GM21381 (cell line): ENCODE measurements at regions not wholly inside any gene's neighbourhood (a gene's known extent, or its start where the extent isn't known, plus 50 kb on each side); places are given as distances from the start of the nearest gene placed in this dataset.

Experiments
- ATAC-seq: cut with Tn5 transposase; IDR thresholded peaks from one replicate; pipeline ENCODE4 v1.9.1; 2021; ENCODE audit warnings: mild to moderate bottlenecking, moderate library complexity; ENCODE audit not compliant: unreplicated experiment

- no peak for ATAC-seq
Measured at GRCh38 chr13:75135325-75135825, 346.6 kb downstream of the TBC1D4 start.

GRCh38 chr13:75132701-75133695, 349.0 kb downstream of the TBC1D4 start:
- ATAC-seq, result no peak

- ATAC-seq, result no peak
Measured at GRCh38 chr13:75129331-75129730, 352.6 kb downstream of the TBC1D4 start.

GRCh38 chr13:75124415-75124814, 357.6 kb downstream of the TBC1D4 start:
- ATAC-seq, result no peak

GRCh38 chr13:75123428-75123827, 358.5 kb downstream of the TBC1D4 start:
- no peak for ATAC-seq

GRCh38 chr13:75120085-75120484, 361.9 kb downstream of the TBC1D4 start:
- no peak for ATAC-seq

GRCh38 chr13:75115171-75115570, 366.8 kb downstream of the TBC1D4 start:
- ATAC-seq, result no peak

GRCh38 chr13:75103976-75104375, 378.0 kb downstream of the TBC1D4 start:
- ATAC-seq, result no peak

- no peak for ATAC-seq
Measured at GRCh38 chr13:75102001-75102716, 379.8 kb downstream of the TBC1D4 start.

- ATAC-seq, result no peak
Measured at GRCh38 chr13:75101348-75101747, 380.6 kb downstream of the TBC1D4 start.

GRCh38 chr13:75092143-75092542, 389.8 kb downstream of the TBC1D4 start:
- no peak for ATAC-seq

- no peak for ATAC-seq
Measured at GRCh38 chr13:75091718-75092117, 390.3 kb downstream of the TBC1D4 start.

- no peak for ATAC-seq
Measured at GRCh38 chr13:75090872-75091615, 390.9 kb downstream of the TBC1D4 start.

- ATAC-seq, result no peak
Measured at GRCh38 chr13:75088915-75089314, 393.1 kb downstream of the TBC1D4 start.

GRCh38 chr13:75079226-75079625, 402.7 kb downstream of the TBC1D4 start:
- no peak for ATAC-seq

- ATAC-seq, result no peak
Measured at GRCh38 chr13:75076476-75076875, 405.5 kb downstream of the TBC1D4 start.

GRCh38 chr13:75073786-75074185, 408.2 kb downstream of the TBC1D4 start:
- ATAC-seq, result no peak

- ATAC-seq, result no peak
Measured at GRCh38 chr13:75072891-75073290, 409.1 kb downstream of the TBC1D4 start.

- no peak for ATAC-seq
Measured at GRCh38 chr13:75072368-75072767, 409.6 kb downstream of the TBC1D4 start.

- ATAC-seq, result no peak
Measured at GRCh38 chr13:75071796-75072195, 410.2 kb downstream of the TBC1D4 start.

GRCh38 chr13:75071395-75071794, 410.6 kb downstream of the TBC1D4 start:
- ATAC-seq, result no peak
